ENCODE measurements at regions not wholly inside any gene's neighbourhood (a gene's known extent, or its start where the extent isn't known, plus 50 kb on each side); places are given as distances from the start of the nearest gene placed in this dataset.

GRCh38 chr16:81158964-81159363, 62.8 kb upstream of the GCSH start:
- no peak overlapping the region for H3K4me3 ChIP-seq (ENCODE audit: extremely low read depth in 1 of 4, insufficient read depth in 2 of 4, low read depth in 3 of 4, low read length in 4 of 4)
- WGBS, 2 experiments (ENCODE audit: extremely low coverage in 1 of 2, insufficient coverage in 1 of 2, insufficient read length in 1 of 2, insufficient replicate concordance in 2 of 2, low coverage in 1 of 2, low lambda C conversion rate in 2 of 2, missing lambda C conversion rate in 1 of 2): 96% methylated on average over 6 of the region's 6 CpGs; no CpG with 5 or more reads in 1 of the 2 experiments
- H3K9ac ChIP-seq (replicated peaks in 1 of 4; ENCODE audit: extremely low read depth in 1 of 4, low read depth in 3 of 4, low read length in 3 of 4): no peak overlapping the region
- H3K56ac ChIP-seq (replicated peaks; ENCODE audit: insufficient read length, low read depth, low read length): no peak overlapping the region
- peaks cover 0 to 4% of the 10 kb centered on the region in 2 experiments; a peak in 1 of 4 replicates for H3K9me3 ChIP-seq (ENCODE audit: insufficient read depth in 2 of 2, low read depth in 1 of 2, low read length in 1 of 2)
- H3K4me2 ChIP-seq (ENCODE audit: insufficient read depth in 1 of 2, low read depth in 2 of 2, low read length in 2 of 2): no peak overlapping the region
- FAIRE-seq (no peak), DNase-seq (ENCODE audit: low read depth in 1 of 2, low spot score in 2 of 2) (no peak)
- H3K79me2 ChIP-seq (ENCODE audit: control insufficient read depth in 1 of 2, insufficient read depth in 2 of 2, low read length in 2 of 2): no peaks in the 10 kb centered on the region
- no peaks in the 10 kb centered on the region for H3K4me1 ChIP-seq (replicated peaks in 1 of 4; ENCODE audit: control insufficient read depth in 3 of 4, insufficient read depth in 4 of 4, low read length in 3 of 4)
- no peak overlapping the region for H3K4ac ChIP-seq (replicated peaks; ENCODE audit: insufficient read length, low read depth, low read length)
- ChIA-PET POLR2A (ENCODE audit: partially characterized antibody) (interaction anchor here (2.0 kb wide), 1 partner anchor 22 kb away, joined by 7 read pairs; no protein-coding TSS in a partner anchor), CTCF (ENCODE audit: partially characterized antibody) (interaction anchor here (0.8 to 4.3 kb wide), 4 partner anchors 10 to 105 kb away, joined by 4 to 24 read pairs (median 4); no protein-coding TSS in a partner anchor)
- no peaks in the 10 kb centered on the region for H4K20me1 ChIP-seq (replicated peaks in 1 of 2; ENCODE audit: control insufficient read depth in 1 of 2, insufficient read depth in 2 of 2, low read length in 2 of 2)
- no peak overlapping the region; the same call in 1 of the 2 replicates for H4K8ac ChIP-seq (ENCODE audit: extremely low read depth, insufficient read depth, low read length)
- no peak overlapping the region for H2BK15ac ChIP-seq (ENCODE audit: low read length)
- H2BK120ac ChIP-seq (replicated peaks; ENCODE audit: low read depth, low read length): no peak overlapping the region
- no peak overlapping the region for H3K23ac ChIP-seq (ENCODE audit: insufficient read length)
- H3K36me3 ChIP-seq (ENCODE audit: control insufficient read depth in 2 of 4, insufficient read depth in 4 of 4, low read length in 3 of 4): no peaks in the 10 kb centered on the region
- no peak overlapping the region for H3K18ac ChIP-seq (ENCODE audit: extremely low read depth, low read length)
- H4K91ac ChIP-seq (replicated peaks; ENCODE audit: insufficient read length, low read length): no peak overlapping the region
- no peaks in the 10 kb centered on the region for H3K27me3 ChIP-seq (replicated peaks in 1 of 4; ENCODE audit: control insufficient read depth in 3 of 4, extremely low read depth in 1 of 4, insufficient read depth in 3 of 4, low read length in 3 of 4)
- H2BK5ac ChIP-seq (ENCODE audit: low read depth, low read length): no peak overlapping the region
- no peak overlapping the region for H3K27ac ChIP-seq (ENCODE audit: low read depth, low read length)
- H3K23me2 ChIP-seq (ENCODE audit: low read depth, low read length): no peaks in the 10 kb centered on the region
- no peak overlapping the region for H2AK5ac ChIP-seq (ENCODE audit: low read depth, low read length)
- H2BK12ac ChIP-seq (ENCODE audit: low read depth, low read length): no peak overlapping the region
- H2BK20ac ChIP-seq (ENCODE audit: low read length): no peak overlapping the region
- H4K5ac ChIP-seq (ENCODE audit: insufficient read length, low read depth, low read length): no peak overlapping the region
- H2AFZ ChIP-seq (ENCODE audit: low read length): no peak overlapping the region
- no peaks in the 10 kb centered on the region for H3K79me1 ChIP-seq (ENCODE audit: low read depth, low read length)
- H3K14ac ChIP-seq (ENCODE audit: insufficient read length): no peak overlapping the region
- TF ChIP-seq CBX8 (IDR thresholded peaks at IDR 0.05; ENCODE audit: borderline replicate concordance, low read depth, low read length): no peak
- TF ChIP-seq TAF1 (IDR thresholded peaks at IDR 0.05; ENCODE audit: low read depth, low read length): no peak
- TF ChIP-seq SP2 (IDR thresholded peaks at IDR 0.05; ENCODE audit: low read length): no peak
- no peak for TF ChIP-seq EZH2 (IDR thresholded peaks at IDR 0.05; ENCODE audit: low read depth, low read length, severe bottlenecking)
- no peak for TF ChIP-seq RXRA (IDR thresholded peaks at IDR 0.05; ENCODE audit: insufficient read depth, low read depth, low read length)
- TF ChIP-seq HDAC2 (IDR thresholded peaks at IDR 0.05; ENCODE audit: borderline replicate concordance in 1 of 2, low read depth in 2 of 2, low read length in 2 of 2): no peak
- no peak for TF ChIP-seq SP4 (IDR thresholded peaks at IDR 0.05; ENCODE audit: low read length)
- TF ChIP-seq SIN3A (conservative IDR thresholded peaks at IDR 0.05 in 1 of 2, IDR thresholded peaks at IDR 0.05 in 1 of 2; ENCODE audit: low read depth in 1 of 2, low read length in 2 of 2): no peak
- no peak for TF ChIP-seq KDM4A (IDR thresholded peaks at IDR 0.05; ENCODE audit: low read depth, low read length, severe bottlenecking)
- TF ChIP-seq CEBPB (IDR thresholded peaks at IDR 0.05; ENCODE audit: low read depth, low read length): no peak
- no peak for TF ChIP-seq CHD2 (IDR thresholded peaks at IDR 0.05; ENCODE audit: low read length)
- TF ChIP-seq RNF2 (IDR thresholded peaks at IDR 0.05; ENCODE audit: borderline replicate concordance, low read depth, low read length, missing control alignments, poor library complexity, severe bottlenecking): no peak
- TF ChIP-seq EP300 (IDR thresholded peaks at IDR 0.05; ENCODE audit: borderline replicate concordance in 1 of 2, low read depth in 2 of 2, low read length in 2 of 2): no peak
- TF ChIP-seq JUN (IDR thresholded peaks at IDR 0.05; ENCODE audit: low read depth, low read length): no peak

Measured in H1 (cell line).